HG02759 (cell line): ENCODE measurements at regions not wholly inside any gene's neighbourhood (a gene's known extent, or its start where the extent isn't known, plus 50 kb on each side); places are given as distances from the start of the nearest gene placed in this dataset.

Experiments
- ATAC-seq: cut with Tn5 transposase; IDR thresholded peaks from one replicate; pipeline ENCODE4 v1.9.1; 2021; ENCODE audit warnings: mild to moderate bottlenecking, moderate library complexity; ENCODE audit not compliant: unreplicated experiment

GRCh38 chr3:150172356-150172755 is 201.7 kb upstream of the PFN2 start:
- no peak for ATAC-seq

GRCh38 chr3:150170852-150171520 is 200.3 kb upstream of the PFN2 start:
- ATAC-seq, result no peak

- ATAC-seq, result no peak
These were observed 198.7 kb upstream of the PFN2 start for GRCh38 chr3:150169330-150169940.

- ATAC-seq, result no peak
These were observed 198.0 kb upstream of the PFN2 start for GRCh38 chr3:150168698-150169097.

GRCh38 chr3:150165396-150166094 is 194.8 kb upstream of the PFN2 start:
- no peak for ATAC-seq

- no peak for ATAC-seq
These were observed 190.3 kb upstream of the PFN2 start for GRCh38 chr3:150161011-150161410.

- ATAC-seq, result no peak
These were observed 188.4 kb upstream of the PFN2 start for GRCh38 chr3:150158943-150159625.

- no peak for ATAC-seq
These were observed 181.9 kb upstream of the PFN2 start for GRCh38 chr3:150152567-150152966.

- ATAC-seq, result no peak
These were observed 179.9 kb upstream of the PFN2 start for GRCh38 chr3:150150633-150151032.

- no peak for ATAC-seq
These were observed 179.0 kb upstream of the PFN2 start for GRCh38 chr3:150149651-150150051.

- no peak for ATAC-seq
These were observed 177.5 kb upstream of the PFN2 start for GRCh38 chr3:150148227-150148626.

GRCh38 chr3:150147776-150148175 is 177.1 kb upstream of the PFN2 start:
- ATAC-seq, result no peak

- no peak for ATAC-seq
These were observed 176.5 kb upstream of the PFN2 start for GRCh38 chr3:150146991-150147761.

GRCh38 chr3:150145659-150146058 is 175.0 kb upstream of the PFN2 start:
- ATAC-seq, result no peak

GRCh38 chr3:150144191-150144708 is 173.6 kb upstream of the PFN2 start:
- ATAC-seq, result no peak

- no peak for ATAC-seq
These were observed 172.2 kb upstream of the PFN2 start for GRCh38 chr3:150142936-150143335.

GRCh38 chr3:150141790-150142326 is 171.2 kb upstream of the PFN2 start:
- ATAC-seq, result no peak

- ATAC-seq, result no peak
These were observed 170.1 kb upstream of the PFN2 start for GRCh38 chr3:150140614-150141321.

GRCh38 chr3:150138824-150139223 is 168.1 kb upstream of the PFN2 start:
- ATAC-seq, result no peak

GRCh38 chr3:150136242-150136641 is 165.5 kb upstream of the PFN2 start:
- no peak for ATAC-seq
